ENCODE measurements at regions not wholly inside any gene's neighbourhood (a gene's known extent, or its start where the extent isn't known, plus 50 kb on each side); places are given as distances from the start of the nearest gene placed in this dataset.
"Not testable (repeated sequence)": the region's sequence is repeated elsewhere in the genome, so short reads cannot be mapped to it uniquely, and the experiment has no call there.

DNA sequence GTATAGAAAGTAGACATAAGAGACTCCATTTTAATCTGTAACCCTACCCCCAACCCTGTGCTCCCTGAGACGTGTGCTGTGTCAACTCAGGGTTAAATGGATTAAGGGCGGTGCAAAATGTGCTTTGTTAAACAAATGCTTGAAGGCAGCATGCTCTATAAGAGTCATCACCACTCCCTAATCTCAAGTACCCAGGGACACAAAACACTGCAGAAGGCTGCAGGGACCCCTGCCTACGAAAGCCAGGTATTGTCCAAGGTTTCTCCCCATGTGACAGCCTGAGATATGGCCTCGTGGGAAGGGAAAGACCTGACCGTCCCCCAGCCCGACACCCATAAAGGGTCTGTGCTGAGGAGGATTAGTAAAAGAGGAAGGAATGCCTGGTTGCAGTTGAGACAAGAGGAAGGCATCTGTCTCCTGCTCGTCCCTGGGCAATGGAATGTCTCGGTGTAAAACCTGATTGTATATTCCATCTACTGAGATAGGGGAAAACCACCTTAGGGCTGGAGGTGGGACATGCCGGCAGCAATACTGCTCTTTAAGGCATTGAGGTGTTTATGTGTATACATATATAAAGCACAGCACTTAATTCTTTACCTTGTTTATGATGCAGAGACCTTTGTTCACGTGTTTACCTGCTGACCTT lies 138.7 kb downstream of the KCNE4 start:
- TF ChIP-seq, protein P1, sequence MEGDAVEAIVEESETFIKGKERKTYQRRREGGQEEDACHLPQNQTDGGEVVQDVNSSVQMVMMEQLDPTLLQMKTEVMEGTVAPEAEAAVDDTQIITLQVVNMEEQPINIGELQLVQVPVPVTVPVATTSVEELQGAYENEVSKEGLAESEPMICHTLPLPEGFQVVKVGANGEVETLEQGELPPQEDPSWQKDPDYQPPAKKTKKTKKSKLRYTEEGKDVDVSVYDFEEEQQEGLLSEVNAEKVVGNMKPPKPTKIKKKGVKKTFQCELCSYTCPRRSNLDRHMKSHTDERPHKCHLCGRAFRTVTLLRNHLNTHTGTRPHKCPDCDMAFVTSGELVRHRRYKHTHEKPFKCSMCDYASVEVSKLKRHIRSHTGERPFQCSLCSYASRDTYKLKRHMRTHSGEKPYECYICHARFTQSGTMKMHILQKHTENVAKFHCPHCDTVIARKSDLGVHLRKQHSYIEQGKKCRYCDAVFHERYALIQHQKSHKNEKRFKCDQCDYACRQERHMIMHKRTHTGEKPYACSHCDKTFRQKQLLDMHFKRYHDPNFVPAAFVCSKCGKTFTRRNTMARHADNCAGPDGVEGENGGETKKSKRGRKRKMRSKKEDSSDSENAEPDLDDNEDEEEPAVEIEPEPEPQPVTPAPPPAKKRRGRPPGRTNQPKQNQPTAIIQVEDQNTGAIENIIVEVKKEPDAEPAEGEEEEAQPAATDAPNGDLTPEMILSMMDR (IDR thresholded peaks at IDR 0.05; ENCODE audit: control extremely low read depth in 1 of 3, insufficient read depth in 1 of 3, low read depth in 1 of 3, low read length in 3 of 3), result not testable (repeated sequence)
- TF ChIP-seq SIN3A (conservative IDR thresholded peaks at IDR 0.05 in 1 of 2, IDR thresholded peaks at IDR 0.05 in 1 of 2; ENCODE audit: low read depth in 1 of 2, low read length in 2 of 2); BRCA1 (IDR thresholded peaks at IDR 0.05; ENCODE audit: low read depth, low read length); EP300 (IDR thresholded peaks at IDR 0.05; ENCODE audit: borderline replicate concordance in 1 of 2, low read depth in 2 of 2, low read length in 2 of 2); TAF1 (IDR thresholded peaks at IDR 0.05; ENCODE audit: low read depth, low read length); GABPA (IDR thresholded peaks at IDR 0.05; ENCODE audit: borderline replicate concordance, insufficient read depth, low read length); POLR2A (IDR thresholded peaks at IDR 0.05; ENCODE audit: control extremely low read depth in 1 of 2, low read depth in 2 of 2, low read length in 2 of 2); TEAD4 (IDR thresholded peaks at IDR 0.05; ENCODE audit: low read depth, low read length): not testable (repeated sequence)
- TF ChIP-seq, protein P2, sequence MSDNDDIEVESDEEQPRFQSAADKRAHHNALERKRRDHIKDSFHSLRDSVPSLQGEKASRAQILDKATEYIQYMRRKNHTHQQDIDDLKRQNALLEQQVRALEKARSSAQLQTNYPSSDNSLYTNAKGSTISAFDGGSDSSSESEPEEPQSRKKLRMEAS (IDR thresholded peaks at IDR 0.05), result not testable (repeated sequence)

All from H1 (cell line).